HG02938 (cell line): ENCODE measurements at regions not wholly inside any gene's neighbourhood (a gene's known extent, or its start where the extent isn't known, plus 50 kb on each side); places are given as distances from the start of the nearest gene placed in this dataset.

Experiments
- ATAC-seq: cut with Tn5 transposase; IDR thresholded peaks from one replicate; pipeline ENCODE4 v1.9.1; 2021; ENCODE audit warnings: mild to moderate bottlenecking, moderate library complexity; ENCODE audit not compliant: unreplicated experiment

DNA sequence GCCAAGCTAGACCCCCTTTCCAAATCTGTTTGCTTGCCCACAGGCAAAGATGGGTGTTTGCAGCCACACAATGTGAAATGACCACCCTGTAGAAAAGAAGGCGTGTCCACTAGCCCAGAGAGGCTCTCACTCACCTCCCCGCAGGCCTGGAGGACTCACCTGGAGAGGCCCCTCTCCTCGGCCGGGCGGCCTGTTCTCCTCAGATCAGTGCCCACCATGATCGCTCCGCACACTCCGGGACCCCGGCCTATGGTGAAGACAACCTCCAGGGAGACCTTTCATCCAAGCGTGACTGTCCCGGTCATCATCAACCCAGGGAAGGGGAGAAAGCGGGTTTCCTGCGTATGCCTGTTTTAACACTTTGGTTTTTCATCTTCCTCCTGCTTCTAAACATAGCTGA, 328.7 kb upstream of the SALL3 start:
- ATAC-seq, result no peak

DNA sequence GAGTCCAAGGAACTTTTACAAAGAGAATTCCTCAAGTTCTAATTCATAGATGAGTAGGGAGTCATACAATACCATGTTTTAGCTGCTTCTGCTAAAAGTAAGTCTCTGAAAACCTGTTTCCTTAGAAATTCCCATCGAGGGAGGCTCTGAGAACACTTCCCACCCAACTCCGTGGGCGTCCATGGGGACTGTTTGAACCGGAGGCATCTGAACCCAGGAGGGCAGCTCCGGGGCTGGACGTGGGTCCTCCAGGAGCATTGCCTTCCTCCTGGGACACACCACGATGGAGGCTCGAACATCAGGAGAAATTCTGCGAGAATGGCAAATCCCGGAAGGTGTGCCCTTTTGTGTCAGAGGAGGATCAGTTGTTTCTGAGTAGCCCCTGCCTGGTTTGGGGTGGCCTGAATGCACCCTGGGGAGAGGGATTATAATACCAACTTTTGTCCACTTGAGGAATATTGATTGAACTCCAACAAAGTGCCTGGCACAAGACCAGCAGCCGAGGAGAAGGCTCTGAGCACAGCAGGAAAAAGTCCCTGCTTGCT, 327.5 kb upstream of the SALL3 start:
- no peak for ATAC-seq

DNA sequence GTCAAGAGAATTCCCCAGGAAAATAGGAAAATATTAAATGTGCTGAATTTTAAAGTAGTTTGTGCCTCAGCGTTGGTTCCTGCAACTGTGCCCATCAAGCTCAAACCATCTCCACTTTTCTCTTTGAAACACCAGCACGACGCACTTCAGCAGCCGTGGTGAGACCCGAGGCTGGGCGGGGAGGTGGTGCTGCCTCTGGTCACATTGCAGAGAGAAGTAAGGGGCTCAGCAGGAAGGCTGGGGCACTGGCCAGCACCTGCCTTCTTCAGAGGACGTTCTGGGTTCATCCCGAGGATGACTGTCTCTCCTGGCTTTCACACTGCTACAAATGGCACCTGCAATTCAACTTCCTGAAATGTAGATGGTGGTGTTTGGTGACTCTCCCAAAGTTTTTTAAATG, 323.7 kb upstream of the SALL3 start:
- no peak for ATAC-seq

DNA sequence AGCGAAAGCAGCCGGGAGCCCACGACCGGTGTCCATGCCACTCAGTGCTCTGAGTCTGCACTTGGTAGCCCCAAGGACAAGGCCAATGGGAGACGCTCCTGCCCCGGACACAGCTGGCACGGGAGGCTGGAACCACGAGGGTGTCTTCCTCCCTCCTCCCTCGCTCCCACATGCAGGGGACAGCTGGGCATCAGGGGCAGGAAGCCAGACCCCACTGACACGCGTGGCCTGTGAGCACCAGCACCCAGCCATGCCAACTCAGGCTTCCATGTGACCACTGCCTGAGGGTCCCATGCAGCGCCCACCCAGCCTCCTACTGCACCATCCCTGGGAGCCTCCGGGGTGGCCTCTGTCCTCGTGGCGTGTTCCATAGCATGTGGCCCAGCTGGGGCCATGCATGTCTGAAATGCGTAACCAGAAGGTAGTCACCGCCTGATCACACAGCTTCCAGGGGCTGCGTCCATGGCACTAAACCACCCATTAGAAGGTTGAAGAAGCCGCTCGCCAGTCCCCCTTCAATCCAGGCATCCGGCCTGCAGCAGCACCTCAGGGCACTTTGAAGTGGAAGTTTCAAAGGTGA, 323.2 kb upstream of the SALL3 start:
- ATAC-seq, result no peak

DNA sequence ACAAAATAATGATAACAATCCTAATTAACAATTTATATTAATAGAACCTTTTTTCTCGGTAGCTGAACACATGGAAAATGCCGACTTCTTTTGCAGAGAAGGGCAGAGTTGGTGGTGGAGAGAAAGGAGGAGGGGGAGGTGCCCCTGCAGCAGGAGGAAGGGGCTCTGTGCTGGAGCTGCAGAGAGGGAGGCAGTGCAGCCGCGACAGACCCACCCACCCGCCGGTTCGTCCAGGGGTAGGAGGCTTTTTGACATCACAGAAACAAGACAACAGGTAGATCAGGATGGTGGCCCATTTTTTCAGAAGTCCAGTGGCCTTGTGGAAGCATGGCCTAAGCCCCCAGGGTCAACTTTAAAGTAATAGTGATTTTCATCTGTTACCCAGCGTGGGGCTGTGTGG, 321.1 kb upstream of the SALL3 start:
- no peak for ATAC-seq

DNA sequence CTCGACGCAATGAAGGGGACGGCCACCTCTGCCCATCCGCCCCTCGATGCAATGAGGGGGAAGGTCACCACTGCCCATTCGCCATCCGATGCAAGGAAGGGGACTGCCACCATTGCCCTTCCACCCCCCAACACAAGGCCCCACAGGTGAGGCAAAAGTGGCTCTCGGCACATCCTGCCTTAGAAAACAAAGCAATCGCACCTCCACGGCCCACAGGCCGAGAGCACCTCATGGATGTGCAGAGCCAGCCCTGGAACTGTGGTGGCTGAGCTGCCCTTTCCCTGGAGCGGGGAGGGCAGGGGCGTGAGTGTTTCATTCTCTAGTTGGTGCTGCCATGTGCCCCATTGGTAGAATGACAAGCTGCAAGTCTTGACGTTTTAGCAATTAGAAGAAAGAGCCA, 320.6 kb upstream of the SALL3 start:
- ATAC-seq, result no peak

DNA sequence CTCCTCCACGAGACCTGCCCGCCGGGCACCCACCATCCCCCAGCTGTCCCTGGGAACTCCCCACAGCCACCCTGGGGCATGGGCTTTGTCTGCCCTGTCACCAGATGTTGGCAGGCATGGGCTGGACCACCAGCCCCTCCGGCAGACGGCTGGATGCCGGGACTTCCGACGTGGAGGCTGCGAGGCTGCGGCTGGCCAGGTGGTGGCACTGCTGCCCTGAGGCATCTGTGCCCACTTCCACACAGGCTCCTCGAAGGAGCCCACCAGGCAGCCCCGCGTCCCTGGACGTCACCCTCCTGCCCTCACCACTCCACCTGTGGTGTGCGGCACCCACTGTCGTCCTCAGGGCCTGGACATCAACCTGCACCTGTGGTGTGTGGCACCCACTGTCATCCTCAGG, 319.9 kb upstream of the SALL3 start:
- ATAC-seq, result no peak

DNA sequence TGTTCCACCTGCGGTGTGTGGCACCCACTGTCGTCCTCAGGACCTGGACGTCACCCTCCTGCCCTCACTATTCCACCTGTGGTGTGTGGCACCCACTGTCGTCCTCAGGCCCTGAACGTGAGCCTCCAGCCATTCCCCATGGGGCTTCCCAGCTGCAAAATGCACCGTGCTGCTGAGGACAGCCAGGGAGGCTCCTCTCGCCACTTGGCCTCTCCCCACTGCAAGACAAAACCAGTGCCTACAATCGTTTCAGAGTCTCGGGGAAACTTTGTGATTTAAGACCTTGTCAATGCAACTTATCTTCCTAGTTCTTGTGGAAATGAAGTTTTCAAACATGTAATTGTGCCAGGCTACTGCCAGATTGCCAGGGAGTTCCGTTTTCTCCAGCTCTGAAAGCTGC, 319.3 kb upstream of the SALL3 start:
- no peak for ATAC-seq

DNA sequence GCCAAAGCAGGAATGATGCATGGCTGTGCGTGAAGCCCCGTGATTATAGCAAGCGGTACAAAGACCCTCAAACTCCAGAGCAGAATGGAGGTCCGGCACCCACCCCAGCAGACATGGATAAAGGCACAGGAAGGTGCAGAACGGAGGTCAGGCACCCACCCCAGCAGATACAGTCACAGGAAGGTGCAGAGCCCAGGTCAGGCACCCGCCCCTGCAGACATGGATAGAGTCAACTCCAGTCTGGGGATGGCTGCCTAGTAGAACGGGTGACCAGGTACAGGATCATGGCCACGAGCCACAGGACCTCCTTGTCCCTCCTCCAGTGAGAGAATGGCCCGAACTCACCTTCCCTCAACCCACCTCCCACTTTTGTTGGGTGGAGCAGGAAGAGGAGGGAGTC, 318.3 kb upstream of the SALL3 start:
- no peak for ATAC-seq

DNA sequence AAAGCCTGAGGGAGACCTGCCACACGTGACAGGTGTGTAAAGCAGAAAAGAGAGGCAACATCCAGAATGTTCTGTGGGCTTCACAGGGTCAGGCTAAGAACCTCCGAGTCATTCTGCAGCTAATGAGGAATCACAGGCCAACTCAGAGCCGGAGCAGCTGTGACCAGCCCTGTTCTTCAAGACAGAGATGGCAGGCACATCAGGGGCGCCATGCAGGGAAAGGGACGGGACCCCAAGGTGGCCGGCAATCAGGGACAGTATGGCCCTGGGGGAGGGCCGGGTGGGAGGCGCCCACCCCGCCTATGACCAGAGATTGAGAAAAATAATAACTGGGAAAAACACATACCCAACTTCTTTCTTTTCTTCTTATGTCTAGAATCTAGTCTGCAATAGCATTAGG, 316.7 kb upstream of the SALL3 start:
- no peak for ATAC-seq

DNA sequence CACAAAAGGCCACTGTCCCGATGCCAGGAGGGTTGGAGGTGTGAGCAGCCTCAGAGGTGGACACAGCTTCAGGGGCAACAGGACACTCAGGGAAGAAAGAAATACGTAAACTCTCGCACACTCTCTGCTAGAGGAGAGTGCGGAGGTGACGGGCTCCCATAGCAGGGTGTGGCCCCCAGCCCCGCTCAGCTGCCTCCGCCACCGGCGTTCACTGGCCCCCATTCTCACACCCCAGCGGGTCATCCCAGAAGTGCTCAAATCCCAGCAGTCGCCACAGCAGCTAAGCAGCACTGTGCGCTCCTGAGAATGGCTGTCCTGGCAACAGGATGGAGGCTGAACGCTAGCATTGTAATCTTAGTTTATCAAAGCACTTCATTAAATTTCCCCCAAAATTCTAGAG, 315.6 kb upstream of the SALL3 start:
- ATAC-seq, result no peak

DNA sequence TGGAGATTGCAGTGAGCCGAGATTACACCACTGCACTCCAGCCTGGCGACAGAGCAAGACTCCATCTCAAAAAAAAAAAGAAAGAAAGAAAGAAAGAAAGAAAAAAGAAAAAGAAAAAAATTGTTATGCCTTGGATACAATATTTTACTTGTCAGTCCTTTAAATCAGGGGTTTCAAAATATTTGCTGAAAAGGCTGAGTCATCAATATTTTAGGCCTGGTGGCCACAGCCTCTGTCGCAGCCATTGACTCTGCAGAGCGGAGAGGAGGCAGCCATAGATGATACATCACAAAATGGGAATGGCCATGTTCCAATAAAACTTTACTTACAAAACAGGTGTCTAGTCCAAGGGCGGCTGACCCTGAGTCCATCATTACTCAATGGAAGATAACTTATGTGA, 314.8 kb upstream of the SALL3 start:
- no peak for ATAC-seq

DNA sequence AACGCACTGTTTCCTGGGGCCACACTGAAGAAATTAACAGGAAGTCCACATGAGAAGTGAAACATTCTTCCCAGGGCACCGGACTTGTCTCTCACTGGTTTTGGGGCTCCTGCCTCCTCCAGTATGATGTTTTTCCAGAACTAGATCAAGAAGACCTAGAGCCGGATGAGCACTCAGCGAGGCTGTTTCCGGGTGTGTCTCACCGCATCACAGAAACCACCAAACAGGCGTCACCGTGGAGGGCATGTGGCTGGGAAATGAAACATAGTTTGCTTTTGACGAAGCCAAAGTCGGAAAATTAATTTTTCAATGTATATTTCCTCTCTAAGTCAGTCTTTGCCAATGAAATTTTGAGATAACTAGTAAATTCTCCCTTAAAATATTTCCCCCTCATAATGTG, 314.0 kb upstream of the SALL3 start:
- no peak for ATAC-seq

DNA sequence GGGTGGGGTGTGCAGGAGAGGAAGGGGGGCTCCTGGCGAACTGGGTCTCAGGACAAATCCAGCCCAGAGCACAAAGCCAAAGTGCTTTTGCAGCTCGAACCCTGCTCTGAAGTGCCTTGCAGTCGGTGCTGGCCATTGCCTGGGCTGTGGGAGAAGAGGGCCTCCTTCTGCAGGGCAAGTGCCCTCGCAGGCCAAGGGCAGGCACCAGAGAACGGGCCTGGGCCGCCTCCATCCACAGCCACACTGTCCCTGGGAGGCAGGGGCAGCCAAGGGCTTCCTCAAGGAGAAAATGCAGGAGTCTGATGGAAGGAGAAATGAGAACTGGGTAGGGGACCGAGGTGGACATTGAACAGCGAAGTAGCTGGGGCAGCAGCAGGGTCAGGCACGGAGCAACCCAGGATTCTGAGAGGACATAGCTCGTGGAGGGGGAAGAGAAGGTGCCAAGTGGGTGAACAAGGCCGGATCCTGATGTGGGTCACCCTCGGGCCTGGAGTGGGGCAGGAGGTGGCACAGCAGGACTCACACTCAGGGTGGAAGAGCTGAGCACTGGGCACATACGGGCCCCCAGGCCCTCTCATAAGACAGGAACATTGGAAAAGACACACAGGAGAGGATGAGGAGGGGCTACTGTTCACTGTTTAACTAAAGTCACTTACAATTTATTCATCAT, 312.8 kb upstream of the SALL3 start:
- ATAC-seq, result no peak

DNA sequence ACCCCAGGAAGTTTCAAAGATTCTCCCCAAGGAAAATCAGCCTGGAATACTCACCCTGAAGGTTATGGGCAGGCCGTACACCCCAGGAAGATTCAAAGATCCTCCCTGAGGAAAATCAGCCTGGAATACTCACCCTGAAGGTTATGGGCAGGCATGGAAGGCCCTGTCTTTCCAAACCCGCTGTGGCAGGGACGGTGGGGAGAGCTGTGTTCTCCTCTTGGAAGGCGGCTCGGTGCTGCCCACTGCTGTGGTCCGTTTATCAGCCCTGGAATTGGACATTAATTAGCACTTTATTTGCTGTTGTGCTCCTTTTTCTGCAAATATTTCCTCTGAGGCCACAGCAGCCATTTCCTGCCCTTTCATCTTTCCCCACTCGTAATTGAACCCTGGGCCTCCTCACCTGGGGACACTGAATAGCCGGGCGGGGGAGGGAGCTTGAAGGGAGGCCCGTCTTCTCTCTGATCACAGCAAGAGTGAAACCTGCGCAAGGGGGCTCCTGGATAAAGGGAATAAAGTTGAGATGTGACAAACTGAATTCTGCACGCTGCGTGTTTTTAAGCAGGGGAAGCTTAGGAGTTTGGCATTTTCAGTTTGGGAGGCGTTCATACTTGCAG, 308.7 kb upstream of the SALL3 start:
- ATAC-seq, result no peak

DNA sequence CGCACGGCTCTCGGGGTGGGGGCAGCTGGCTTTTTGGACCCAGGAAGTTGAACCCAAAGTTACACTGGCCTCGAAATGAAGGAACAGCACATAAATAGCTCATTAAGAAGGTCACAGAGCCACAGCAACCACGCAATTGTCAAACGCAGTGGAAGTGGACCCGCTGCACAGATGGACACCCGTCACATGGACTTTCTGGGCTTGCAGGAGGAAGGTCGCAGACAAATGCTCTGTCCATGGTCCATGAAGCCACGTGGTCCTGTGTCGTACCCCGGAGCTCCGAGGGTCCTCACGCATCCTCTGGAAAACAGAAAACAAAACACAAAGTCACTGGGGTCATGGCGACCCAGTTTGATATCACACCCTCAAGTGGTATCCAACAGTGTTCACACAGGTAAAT, 308.1 kb upstream of the SALL3 start:
- no peak for ATAC-seq

DNA sequence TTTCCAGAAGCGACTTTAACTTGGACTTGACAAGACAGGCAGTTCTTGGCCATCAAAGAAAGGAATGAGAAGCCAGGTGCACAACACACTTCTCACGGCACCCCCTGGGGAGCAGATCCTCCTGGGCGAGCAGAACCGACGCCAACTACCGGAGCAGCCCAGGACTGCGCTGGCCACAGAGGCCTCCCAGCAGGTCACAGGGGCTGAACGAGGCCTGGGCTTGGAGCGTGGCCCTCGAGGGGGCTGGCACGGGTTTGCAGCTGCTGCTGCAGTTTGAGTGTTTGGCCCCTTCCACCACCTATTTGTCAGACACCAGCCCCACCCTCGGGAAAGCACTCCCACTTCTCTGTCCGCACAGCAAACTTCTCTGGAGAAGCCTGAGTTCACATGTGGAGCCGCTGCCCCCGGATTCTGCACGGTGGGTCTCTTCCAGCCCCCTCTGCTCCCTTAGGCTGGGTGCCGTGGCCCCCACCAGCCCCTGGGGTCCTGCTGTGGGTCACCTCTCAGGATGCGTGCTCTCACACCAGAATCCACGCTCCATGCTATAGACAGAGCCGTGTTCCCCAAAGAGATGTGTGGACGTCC, 306.7 kb upstream of the SALL3 start:
- ATAC-seq, result no peak

DNA sequence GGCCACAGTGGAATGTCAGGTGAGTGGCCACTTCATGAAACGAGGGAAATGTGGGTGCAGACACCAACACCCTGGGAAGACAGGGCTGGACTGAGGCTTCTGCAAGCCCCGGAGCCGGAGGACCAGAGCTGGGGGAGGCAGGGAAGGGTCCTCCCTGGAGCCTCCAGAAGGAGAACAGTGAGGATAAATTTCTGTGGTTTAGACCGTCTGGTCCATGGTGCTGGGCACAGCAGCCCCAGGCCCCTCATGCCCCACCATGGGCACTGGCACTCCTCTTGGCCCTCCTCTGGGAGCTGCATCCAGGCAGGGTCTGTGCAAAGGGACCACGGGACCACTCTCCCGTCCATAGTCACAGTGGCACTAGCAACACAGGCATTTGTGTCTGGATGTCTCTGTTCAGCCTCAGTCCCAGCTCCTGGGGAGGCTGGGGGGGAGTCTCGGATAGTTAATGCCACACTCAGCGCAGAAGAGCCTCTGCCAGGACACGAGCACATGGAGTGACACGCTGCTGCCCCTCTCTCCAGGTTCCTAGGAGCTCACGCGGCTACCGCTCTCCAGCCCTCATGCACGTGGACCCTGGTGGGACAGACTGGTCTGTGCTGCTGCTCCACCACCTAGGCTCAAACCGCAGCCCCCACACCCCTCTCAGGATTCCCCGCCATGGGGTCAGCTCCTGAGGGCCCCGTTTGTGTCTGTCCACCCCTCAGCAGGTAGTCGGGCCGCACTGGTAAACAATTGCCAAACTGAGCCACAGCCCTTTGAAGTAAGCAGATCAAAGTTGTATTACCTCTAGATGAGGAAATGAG, 305.9 kb upstream of the SALL3 start:
- no peak for ATAC-seq

DNA sequence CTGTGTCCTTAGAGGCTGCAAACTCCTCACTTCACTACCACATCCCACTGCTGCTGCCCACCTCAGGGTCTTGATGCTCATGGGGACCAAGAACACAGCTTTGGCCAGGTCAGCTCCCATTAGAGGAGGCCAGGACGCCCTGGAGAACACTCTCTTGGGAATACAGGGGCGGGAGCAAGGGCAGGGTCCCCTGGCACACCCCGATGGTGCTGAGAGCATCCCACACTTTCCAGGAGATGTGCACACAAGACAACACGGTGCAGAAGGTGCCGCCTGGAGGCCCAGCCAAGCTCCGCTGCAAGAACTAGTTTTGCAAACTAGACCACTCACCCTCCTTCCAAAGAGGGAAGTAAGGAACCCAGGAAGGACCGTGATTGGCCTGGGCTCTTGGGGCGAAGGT, 304.4 kb upstream of the SALL3 start:
- no peak for ATAC-seq

DNA sequence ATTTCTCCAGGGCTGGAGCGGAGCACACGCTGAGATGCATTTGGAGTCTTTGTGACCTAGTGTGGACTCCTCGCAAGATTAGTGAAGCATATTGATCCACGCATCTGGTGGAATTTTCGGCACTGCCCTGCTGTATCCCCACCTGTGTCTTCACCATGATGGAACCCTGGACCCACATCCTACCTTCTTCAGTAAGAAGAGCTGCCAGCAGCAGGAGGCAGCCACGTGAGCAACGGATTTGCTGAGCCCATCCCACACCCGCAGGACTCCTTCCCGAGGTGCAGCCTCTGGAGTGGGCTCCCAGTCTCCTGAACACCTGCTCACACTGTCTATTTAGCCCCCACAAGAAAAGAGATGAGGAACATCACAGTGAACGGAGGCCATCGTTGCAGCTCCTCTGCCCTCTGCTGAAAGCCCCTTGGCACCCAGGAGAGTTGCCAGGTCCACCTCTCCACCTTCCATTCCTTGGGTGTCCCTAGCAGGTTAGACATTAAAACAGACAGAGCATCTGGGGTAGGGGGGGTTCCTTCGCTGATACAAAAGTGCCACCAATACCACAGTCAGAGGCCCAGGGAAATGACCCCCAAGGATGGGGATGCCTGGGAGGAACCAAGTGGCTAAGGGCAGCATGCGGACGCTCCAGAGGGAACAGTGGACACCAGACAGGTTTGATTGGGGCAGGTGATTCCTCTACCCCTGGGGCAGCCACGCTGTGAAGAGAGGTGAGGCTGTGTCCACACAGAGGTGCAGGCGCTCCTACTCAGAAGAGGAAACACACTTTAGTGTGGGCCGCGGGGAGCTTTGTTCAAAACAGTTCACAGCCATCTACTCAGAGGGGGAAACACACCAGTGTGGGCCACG, 302.8 kb upstream of the SALL3 start:
- no peak for ATAC-seq
